Sigmoid colon (tissue), 6 donors: ENCODE measurements at regions not wholly inside any gene's neighbourhood (a gene's known extent, or its start where the extent isn't known, plus 50 kb on each side); places are given as distances from the start of the nearest gene placed in this dataset.

Experiments
- DNase-seq: peaks from one replicate; pipeline ENCODE4 v3.0.0-alpha.2; 2019
- H3K27ac ChIP-seq, 4 donors: fragments of 200-600 bp; sonication (generic); one replicate each; pipeline ENCODE4 v1.5.1; 2016 to 2019; ENCODE audit warnings: mild to moderate bottlenecking in 1 of 4
- H3K27me3 ChIP-seq, 3 donors: fragments of 200-600 bp; sonication (generic); one replicate each; pipeline ENCODE4 v1.5.1; 2019; ENCODE audit warnings: mild to moderate bottlenecking in 1 of 3
- H3K36me3 ChIP-seq, 4 donors: fragments of 200-600 bp; sonication (generic); one replicate each; pipeline ENCODE4 v1.5.1; 2016 to 2019
- H3K4me1 ChIP-seq, 4 donors: fragments of 200-600 bp; sonication (generic); one replicate each; pipeline ENCODE4 v1.5.1; 2017 to 2019
- H3K4me3 ChIP-seq, 4 donors: fragments of 200-600 bp; sonication (generic); one replicate each; pipeline ENCODE4 v1.5.1; 2017 to 2019; ENCODE audit warnings: mild to moderate bottlenecking in 2 of 4, moderate library complexity in 1 of 4
- H3K9me3 ChIP-seq, 4 donors: fragments of 200-600 bp in 3 of 4; sonication (generic) in 3 of 4; one replicate each; pipeline versions ENCODE4 v1.5.1 to v1.6.1; 2013 to 2019
- CTCF ChIP-seq, 4 experiments: fragments of 450-650 bp in 3 of 4; fragments of 200-600 bp in 1 of 4; IDR thresholded peaks; one replicate each; pipeline ENCODE4 v1.5.1; 2016 to 2019; ENCODE audit warnings: antibody characterized with exemption in 4 of 4, mild to moderate bottlenecking in 3 of 4, moderate library complexity in 2 of 4
- EP300 ChIP-seq, 4 donors: sonication (generic); formaldehyde crosslinking; IDR thresholded peaks; one replicate each; pipeline ENCODE4 v1.6.1; 2017; ENCODE audit warnings: antibody characterized with exemption in 4 of 4
- POLR2A ChIP-seq, 2 donors: fragments of 450-650 bp; IDR thresholded peaks; one replicate each; pipeline ENCODE4 v1.6.1; 2016; ENCODE audit warnings: antibody characterized with exemption in 2 of 2, mild to moderate bottlenecking in 2 of 2, moderate library complexity in 2 of 2
- POLR2AphosphoS5 ChIP-seq, 4 donors: sonication (generic); formaldehyde crosslinking; IDR thresholded peaks; one replicate each; pipeline ENCODE4 v1.6.1; 2017; ENCODE audit warnings: antibody characterized with exemption in 4 of 4
- WGBS, 2 donors: extraction: QIAGEN DNeasy Blood & Tissue Kit; methylation state at CpG; one replicate each; pipeline ENCODE4 v1.1.7; 2013; 5-methylcytosine and 5-hydroxymethylcytosine counted together
- intact Hi-C: fragments of 100-400 bp; cut with DNase I; formaldehyde crosslinking; loops from one replicate; pipeline ENCODE4 v1.15.1; 2023
- donor health status: healthy with polysubstance abuse.
- donor health status: healthy.

- intact Hi-C loops, result no loop called here
Measured at GRCh38 chr1:38246955-38247952, 200.7 kb upstream of the POU3F1 start.

GRCh38 chr1:38244218-38244845 is 197.7 kb upstream of the POU3F1 start:
- H3K27ac ChIP-seq, result no peak overlapping the region
- H3K4me1 ChIP-seq, result peaks cover 0 to 5% (median 0%) of the 10 kb centered on the region in 4 donors
- H3K27me3 ChIP-seq, result peaks cover 0 to 14% (median 8%) of the 10 kb centered on the region in 3 donors
- no peaks in the 10 kb centered on the region for H3K36me3 ChIP-seq
- no peak for DNase-seq
- no peak overlapping the region for H3K4me3 ChIP-seq
- TF ChIP-seq POLR2AphosphoS5 (IDR thresholded peaks at IDR 0.05) (no peak), EP300 (IDR thresholded peaks at IDR 0.05) (no peak), CTCF (IDR thresholded peaks at IDR 0.05) (no peak), POLR2A (IDR thresholded peaks at IDR 0.05) (no peak)
- WGBS, 2 donors, result 77 to 87% methylated on average over 14 of the region's 14 CpGs
- H3K9me3 ChIP-seq, result no peaks in the 10 kb centered on the region
- intact Hi-C loops, result no loop called here

More at GRCh38 chr1:38246955-38247952, 200.7 kb upstream of the POU3F1 start:
- H3K4me3 ChIP-seq, result no peak overlapping the region
- no peaks in the 10 kb centered on the region for H3K9me3 ChIP-seq
- H3K27me3 ChIP-seq, result peaks cover 0 to 26% (median 13%) of the 10 kb centered on the region in 3 donors
- 33 to 47% methylated on average over 24 of the region's 24 CpGs for WGBS, 2 donors
- TF ChIP-seq EP300 (IDR thresholded peaks at IDR 0.05) (no peak), POLR2AphosphoS5 (IDR thresholded peaks at IDR 0.05) (no peak), POLR2A (IDR thresholded peaks at IDR 0.05) (no peak), CTCF (IDR thresholded peaks at IDR 0.05) (no peak)
- no peaks in the 10 kb centered on the region for H3K36me3 ChIP-seq
- DNase-seq, result no peak
- no peak overlapping the region for H3K27ac ChIP-seq
- peaks cover 0 to 5% (median 0%) of the 10 kb centered on the region in 4 donors for H3K4me1 ChIP-seq

GRCh38 chr1:38243106-38243505 is 196.5 kb upstream of the POU3F1 start:
- Histone ChIP-seq H3K4me1 (peaks cover 0 to 5% (median 0%) of the 10 kb centered on the region in 4 donors), H3K9me3 (no peaks in the 10 kb centered on the region), H3K27me3 (peaks cover 0 to 10% (median 0%) of the 10 kb centered on the region in 3 donors), H3K27ac (no peak overlapping the region), H3K36me3 (no peaks in the 10 kb centered on the region), H3K4me3 (no peak overlapping the region)
- intact Hi-C loops, result no loop called here
- no peak for DNase-seq
- WGBS, 2 donors, result 46 to 67% methylated on average over 6 of the region's 6 CpGs
- TF ChIP-seq EP300 (IDR thresholded peaks at IDR 0.05) (no peak), POLR2AphosphoS5 (IDR thresholded peaks at IDR 0.05) (no peak), CTCF (IDR thresholded peaks at IDR 0.05) (no peak)

- Histone ChIP-seq H3K9me3 (no peaks in the 10 kb centered on the region), H3K4me1 (peaks cover 0 to 5% (median 0%) of the 10 kb centered on the region in 4 donors), H3K36me3 (no peaks in the 10 kb centered on the region), H3K27me3 (peaks cover 0 to 4% (median 0%) of the 10 kb centered on the region in 3 donors), H3K4me3 (no peak overlapping the region), H3K27ac (no peak overlapping the region)
- 93 to 95% methylated on average over 5 of the region's 5 CpGs for WGBS, 2 donors
- intact Hi-C loops, result no loop called here
- no peak for TF ChIP-seq POLR2A (IDR thresholded peaks at IDR 0.05)
- no peak for DNase-seq
Measured at GRCh38 chr1:38242506-38242905, 195.9 kb upstream of the POU3F1 start.
